VCaP (cell line): ENCODE measurements at regions not wholly inside any gene's neighbourhood (a gene's known extent, or its start where the extent isn't known, plus 50 kb on each side); places are given as distances from the start of the nearest gene placed in this dataset.

ENCODE experiments used
- H3K27ac ChIP-seq: fragments of 450-650 bp; 2 replicates; pipeline ENCODE4 v1.5.1; 2017
- CTCF ChIP-seq: fragments of 450-650 bp; conservative IDR thresholded peaks from 2 replicates; pipeline ENCODE4 v1.5.1; 2017; ENCODE audit warnings: mild to moderate bottlenecking, moderate library complexity

- no peak overlapping the region for H3K27ac ChIP-seq
- no peak for TF ChIP-seq CTCF
Observed at GRCh38 chr2:149789549-149789948, 202.0 kb upstream of the MMADHC start.

GRCh38 chr2:149787206-149787605 lies 199.6 kb upstream of the MMADHC start:
- TF ChIP-seq CTCF = no peak
- H3K27ac ChIP-seq = no peak overlapping the region

- H3K27ac ChIP-seq = no peak overlapping the region
- no peak for TF ChIP-seq CTCF
Observed at GRCh38 chr2:149783284-149783683, 195.7 kb upstream of the MMADHC start.

- TF ChIP-seq CTCF = no peak
- no peak overlapping the region for H3K27ac ChIP-seq
Observed at GRCh38 chr2:149782572-149782971, 195.0 kb upstream of the MMADHC start.

- no peak overlapping the region for H3K27ac ChIP-seq
- no peak for TF ChIP-seq CTCF
Observed at GRCh38 chr2:149781263-149781808, 193.8 kb upstream of the MMADHC start.

- TF ChIP-seq CTCF = no peak
Observed at GRCh38 chr2:149773006-149773405, 185.4 kb upstream of the MMADHC start.

GRCh38 chr2:149768320-149768799 lies 180.8 kb upstream of the MMADHC start:
- no peak for TF ChIP-seq CTCF
- no peak overlapping the region for H3K27ac ChIP-seq

More at GRCh38 chr2:149773006-149773405, 185.4 kb upstream of the MMADHC start:
- no peak overlapping the region for H3K27ac ChIP-seq
